CMK (cell line): ENCODE measurements at regions not wholly inside any gene's neighbourhood (a gene's known extent, or its start where the extent isn't known, plus 50 kb on each side); places are given as distances from the start of the nearest gene placed in this dataset.
"Not testable (repeated sequence)": the region's sequence is repeated elsewhere in the genome, so short reads cannot be mapped to it uniquely, and the experiment has no call there.

Experiments
- DNase-seq: peaks from one replicate; pipeline ENCODE4 v3.0.0-alpha.2; 2010; ENCODE audit warnings: low read depth

DNA sequence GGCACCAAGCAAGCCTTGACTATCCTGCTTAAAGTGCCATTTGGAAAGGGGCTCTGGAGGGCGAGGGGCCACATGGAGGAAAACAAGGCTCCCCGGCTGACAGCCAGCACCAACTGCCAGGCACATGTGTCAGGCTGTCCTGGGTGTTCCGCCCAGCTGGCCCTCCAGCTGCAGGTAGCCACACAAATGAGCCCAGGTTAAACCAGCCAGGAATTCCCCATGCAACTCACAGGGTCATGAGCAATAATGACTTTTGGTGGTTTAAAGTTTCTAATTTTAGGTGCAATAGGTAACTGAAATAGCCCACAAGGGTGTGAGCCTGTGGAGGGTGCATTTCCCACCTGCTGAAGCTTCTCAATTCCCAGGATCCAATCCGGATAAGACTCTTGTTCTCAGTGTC lies 58.9 kb upstream of the EEF2KMT start:
- DNase-seq: not testable (repeated sequence)

DNA sequence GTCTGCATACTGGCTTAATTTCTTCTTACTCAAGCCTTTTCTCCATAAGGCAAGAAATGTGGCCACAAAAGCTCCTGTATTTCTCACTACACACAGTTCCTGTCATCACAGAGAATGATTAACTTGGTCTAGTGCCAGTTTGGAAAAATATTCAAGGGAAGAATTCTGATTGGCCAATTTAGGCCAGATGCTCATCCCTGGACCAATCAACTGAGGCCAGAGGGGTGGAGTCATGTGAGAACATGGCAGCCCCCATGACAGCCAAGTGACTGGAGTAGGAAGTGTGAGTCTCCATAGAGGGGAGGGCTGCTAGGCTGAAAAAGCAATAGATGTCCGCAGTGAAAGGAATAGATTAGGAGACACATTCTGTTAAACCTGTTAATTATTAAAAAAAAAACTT lies 56.4 kb upstream of the EEF2KMT start:
- DNase-seq: not testable (repeated sequence)

GRCh38 chr16:5151409-5151808 lies 53.8 kb upstream of the EEF2KMT start:
- DNase-seq: not testable (repeated sequence)
